ENCODE measurements at regions not wholly inside any gene's neighbourhood (a gene's known extent, or its start where the extent isn't known, plus 50 kb on each side); places are given as distances from the start of the nearest gene placed in this dataset.

GRCh38 chr11:90913131-90913668 is 690.4 kb upstream of the CHORDC1 start:
- H3K4me3 ChIP-seq (ENCODE audit: low read depth, low read length), result no peak overlapping the region
- no peak for DNase-seq (ENCODE audit: low read depth)
- no peak for TF ChIP-seq CTCF (IDR thresholded peaks at IDR 0.05; ENCODE audit: low read depth, low read length, missing control alignments)

GRCh38 chr11:90912631-90913030 is 689.8 kb upstream of the CHORDC1 start:
- TF ChIP-seq CTCF (IDR thresholded peaks at IDR 0.05; ENCODE audit: low read depth, low read length, missing control alignments), result no peak
- H3K4me3 ChIP-seq (ENCODE audit: low read depth, low read length), result no peak overlapping the region
- DNase-seq (ENCODE audit: low read depth), result no peak

GRCh38 chr11:90911192-90911591 is 688.3 kb upstream of the CHORDC1 start:
- no peak overlapping the region for H3K4me3 ChIP-seq (ENCODE audit: low read depth, low read length)
- no peak for DNase-seq (ENCODE audit: low read depth)
- TF ChIP-seq CTCF (IDR thresholded peaks at IDR 0.05; ENCODE audit: low read depth, low read length, missing control alignments), result no peak

GRCh38 chr11:90908074-90908473 is 685.2 kb upstream of the CHORDC1 start:
- H3K4me3 ChIP-seq (ENCODE audit: low read depth, low read length), result no peak overlapping the region
- DNase-seq (ENCODE audit: low read depth), result no peak
- no peak for TF ChIP-seq CTCF (IDR thresholded peaks at IDR 0.05; ENCODE audit: low read depth, low read length, missing control alignments)

GRCh38 chr11:90895850-90896249 is 673.0 kb upstream of the CHORDC1 start:
- no peak for TF ChIP-seq CTCF (IDR thresholded peaks at IDR 0.05; ENCODE audit: low read depth, low read length, missing control alignments)
- no peak for DNase-seq (ENCODE audit: low read depth)
- H3K4me3 ChIP-seq (ENCODE audit: low read depth, low read length), result no peak overlapping the region

GRCh38 chr11:90890347-90890746 is 667.5 kb upstream of the CHORDC1 start:
- no peak for TF ChIP-seq CTCF (IDR thresholded peaks at IDR 0.05; ENCODE audit: low read depth, low read length, missing control alignments)
- DNase-seq (ENCODE audit: low read depth), result no peak
- no peak overlapping the region for H3K4me3 ChIP-seq (ENCODE audit: low read depth, low read length)

GRCh38 chr11:90884181-90884580 is 661.3 kb upstream of the CHORDC1 start:
- DNase-seq (ENCODE audit: low read depth), result no peak
- H3K4me3 ChIP-seq (ENCODE audit: low read depth, low read length), result no peak overlapping the region
- no peak for TF ChIP-seq CTCF (IDR thresholded peaks at IDR 0.05; ENCODE audit: low read depth, low read length, missing control alignments)
